ENCODE measurements at regions not wholly inside any gene's neighbourhood (a gene's known extent, or its start where the extent isn't known, plus 50 kb on each side); places are given as distances from the start of the nearest gene placed in this dataset.

- Mint-ChIP-seq H3K27me3 (ENCODE audit: low read depth) (no peaks in the 10 kb centered on the region), H3K27ac (ENCODE audit: unreplicated experiment) (no peak overlapping the region), H3K4me1 (peaks cover 16% of the 10 kb centered on the region), H3K4me3 (no peak overlapping the region), H3K9me3 (peaks cover 20% of the 10 kb centered on the region), H3K36me3 (ENCODE audit: low read depth) (peaks cover 37% of the 10 kb centered on the region)
- no peak for DNase-seq (ENCODE audit: low read depth, low spot score)
- no peak for TF ChIP-seq CTCF (conservative IDR thresholded peaks at IDR 0.05)
Measured at GRCh38 chr4:153947124-153947523, 158.2 kb upstream of the SFRP2 start.

- Mint-ChIP-seq H3K4me1 (peaks cover 26% of the 10 kb centered on the region), H3K9me3 (peaks cover 20% of the 10 kb centered on the region), H3K27ac (ENCODE audit: unreplicated experiment) (no peak overlapping the region), H3K36me3 (ENCODE audit: low read depth) (peaks cover 36% of the 10 kb centered on the region), H3K27me3 (ENCODE audit: low read depth) (no peaks in the 10 kb centered on the region), H3K4me3 (no peak overlapping the region)
- TF ChIP-seq CTCF (conservative IDR thresholded peaks at IDR 0.05): no peak
- no peak for DNase-seq (ENCODE audit: low read depth, low spot score)
Measured at GRCh38 chr4:153945704-153946103, 156.8 kb upstream of the SFRP2 start.

- Mint-ChIP-seq H3K9me3 (peaks cover 20% of the 10 kb centered on the region), H3K4me1 (peaks cover 26% of the 10 kb centered on the region), H3K27me3 (ENCODE audit: low read depth) (no peaks in the 10 kb centered on the region), H3K4me3 (no peak overlapping the region), H3K27ac (ENCODE audit: unreplicated experiment) (no peak overlapping the region), H3K36me3 (ENCODE audit: low read depth) (peaks cover 36% of the 10 kb centered on the region)
- no peak for DNase-seq (ENCODE audit: low read depth, low spot score)
- TF ChIP-seq CTCF (conservative IDR thresholded peaks at IDR 0.05): no peak
Measured at GRCh38 chr4:153943738-153944415, 155.0 kb upstream of the SFRP2 start.

GRCh38 chr4:153940916-153941315, 152.0 kb upstream of the SFRP2 start:
- peak overlapping the region; percentile 83 for H3K27ac Mint-ChIP-seq (ENCODE audit: unreplicated experiment)
- TF ChIP-seq CTCF (conservative IDR thresholded peaks at IDR 0.05): no peak
- H3K4me1 Mint-ChIP-seq: peaks cover 36% of the 10 kb centered on the region
- no peak for DNase-seq (ENCODE audit: low read depth, low spot score)
- H3K27me3 Mint-ChIP-seq (ENCODE audit: low read depth): no peaks in the 10 kb centered on the region
- peaks cover 21% of the 10 kb centered on the region for H3K36me3 Mint-ChIP-seq (ENCODE audit: low read depth)
- peaks cover 11% of the 10 kb centered on the region for H3K9me3 Mint-ChIP-seq
- no peak overlapping the region for H3K4me3 Mint-ChIP-seq

- DNase-seq (ENCODE audit: low read depth, low spot score): no peak
- peaks cover 2% of the 10 kb centered on the region for H3K9me3 Mint-ChIP-seq
Measured at GRCh38 chr4:153939570-153939969, 150.7 kb upstream of the SFRP2 start.

More at GRCh38 chr4:153939570-153939969, 150.7 kb upstream of the SFRP2 start:
- Mint-ChIP-seq H3K27me3 (ENCODE audit: low read depth) (no peaks in the 10 kb centered on the region), H3K4me3 (no peak overlapping the region), H3K27ac (ENCODE audit: unreplicated experiment) (no peak overlapping the region), H3K4me1 (peaks cover 47% of the 10 kb centered on the region), H3K36me3 (ENCODE audit: low read depth) (peaks cover 11% of the 10 kb centered on the region)
- TF ChIP-seq CTCF (conservative IDR thresholded peaks at IDR 0.05): no peak
